GM12878 (cell line): ENCODE measurements at regions not wholly inside any gene's neighbourhood (a gene's known extent, or its start where the extent isn't known, plus 50 kb on each side); places are given as distances from the start of the nearest gene placed in this dataset.

ENCODE experiments used
- ATAC-seq: fragments of 200-7000 bp; cut with Tn5 transposase; 3 replicates; pipeline ENCODE4 v1.9.1; 2020; ENCODE audit warnings: mild to moderate bottlenecking, moderate library complexity
- BruUV-seq: library from RNA; stranded (reverse); fragments of 400-500 nt; replicated peaks from 2 replicates; lab custom pipeline; 2021; lab: Mats Ljungman, UMichigan
- CTCF ChIA-PET: fragments of 300-600 bp; sonication (Branson Sonifier 250); formaldehyde crosslinking; extraction: SDS; loops from one replicate; lab custom pipeline; 2021; ENCODE audit warnings: inconsistent platforms; lab: Yijun Ruan, JAX
- POLR2A ChIA-PET: fragments of 350-600 bp; formaldehyde crosslinking; extraction: SDS; loops from one replicate; lab custom pipeline; 2021; ENCODE audit warnings: inconsistent platforms; lab: Charles Lee
- RAD21 ChIA-PET: fragments of 300-600 bp; sonication (Branson Sonifier 250); formaldehyde crosslinking; loops from one replicate; lab custom pipeline; 2023; ENCODE audit warnings: antibody characterized with exemption; ENCODE audit not compliant: unreplicated experiment; lab: Charles Lee
- SMC1A ChIA-PET: fragments of 300-600 bp; sonication (Branson Sonifier 250); formaldehyde crosslinking; loops from one replicate; lab custom pipeline; 2023; ENCODE audit not compliant: unreplicated experiment, uncharacterized antibody; lab: Charles Lee
- DNase-seq: peaks from one replicate; pipeline ENCODE4 v3.0.0-alpha.2; 2011; ENCODE audit warnings: low read depth, low spot score
- FAIRE-seq: peaks from 3 replicates; lab custom pipeline; 2011; peaks lifted over from hg19 to GRCh38; lab: Jason Lieb, UNC
- H2AFZ ChIP-seq: 2 replicates; pipeline ENCODE4 v1.6.0; 2011; ENCODE audit warnings: low read depth, low read length, control low read depth; ENCODE audit not compliant: control insufficient read depth
- H3K27ac ChIP-seq: 2 replicates; pipeline ENCODE4 v1.5.1; 2011; ENCODE audit warnings: control low read depth; ENCODE audit not compliant: control insufficient read depth, insufficient read depth
- H3K27me3 ChIP-seq, 2 experiments: replicated peaks in 1 of 2; 2 replicates each; pipeline versions ENCODE4 v1.6.0 to v1.6.1; 2011; ENCODE audit warnings: low read length in 1 of 2; ENCODE audit not compliant: control insufficient read depth in 2 of 2, insufficient read depth in 2 of 2
- H3K36me3 ChIP-seq, 2 experiments: 2 replicates each; pipeline ENCODE4 v1.5.1; 2011; ENCODE audit warnings: low read length in 1 of 2; ENCODE audit not compliant: control insufficient read depth in 2 of 2, insufficient read depth in 2 of 2
- H3K4me1 ChIP-seq: 2 replicates; pipeline ENCODE4 v1.6.1; 2011; ENCODE audit warnings: mild to moderate bottlenecking, low read length, moderate library complexity, mixed read lengths; ENCODE audit not compliant: control insufficient read depth, insufficient read depth
- H3K4me2 ChIP-seq: 2 replicates; pipeline ENCODE4 v1.6.0; 2011; ENCODE audit warnings: control low read depth; ENCODE audit not compliant: control insufficient read depth, insufficient read depth
- H3K4me3 ChIP-seq: fragments of 200-600 bp; sonication (generic); 2 replicates; pipeline ENCODE4 v1.5.1; 2016
- H3K79me2 ChIP-seq: 2 replicates; pipeline ENCODE4 v1.6.0; 2011; ENCODE audit warnings: low read length; ENCODE audit not compliant: control insufficient read depth, insufficient read depth
- H3K9ac ChIP-seq: 2 replicates; pipeline ENCODE4 v1.8.0; 2011; ENCODE audit warnings: low read length, control low read depth, mixed read lengths; ENCODE audit not compliant: control insufficient read depth, insufficient read depth
- H3K9me3 ChIP-seq: replicated peaks from 3 replicates; pipeline ENCODE4 v1.5.1; 2011; ENCODE audit warnings: mild to moderate bottlenecking, low read length; ENCODE audit not compliant: control insufficient read depth, insufficient read depth
- H4K20me1 ChIP-seq: 2 replicates; pipeline ENCODE4 v1.6.0; 2011; ENCODE audit not compliant: control insufficient read depth, insufficient read depth
- CEBPB ChIP-seq, 2 experiments: fragments of 150-350 bp in 1 of 2; IDR thresholded peaks; 2 replicates each; pipeline ENCODE4 v1.6.1; 2012 to 2014; ENCODE audit warnings: low read depth in 2 of 2, low read length in 2 of 2, borderline replicate concordance in 1 of 2, inconsistent platforms in 1 of 2
- NBN ChIP-seq: fragments of 450-650 bp; IDR thresholded peaks from 2 replicates; pipeline ENCODE4 v1.6.1; 2016
- NFYB ChIP-seq: IDR thresholded peaks from 2 replicates; pipeline ENCODE4 v1.6.1; 2011; ENCODE audit warnings: low read depth, mild to moderate bottlenecking, low read length, improper control_type of control experiment, moderate library complexity; ENCODE audit not compliant: insufficient read depth
- SREBF2 ChIP-seq: IDR thresholded peaks from 2 replicates; pipeline ENCODE4 v1.6.1; 2012; ENCODE audit warnings: mild to moderate bottlenecking, low read length
- STAT1 ChIP-seq: fragments of 450-650 bp; conservative IDR thresholded peaks from 2 replicates; pipeline ENCODE4 v1.6.1; 2014; ENCODE audit warnings: antibody characterized with exemption, mild to moderate bottlenecking
- TARDBP ChIP-seq: IDR thresholded peaks from 2 replicates; pipeline ENCODE4 v1.6.1; 2016; ENCODE audit warnings: borderline replicate concordance
- ZNF207 ChIP-seq: fragments of 450-650 bp; IDR thresholded peaks from 2 replicates; pipeline ENCODE4 v1.6.1; 2014; ENCODE audit warnings: antibody characterized with exemption, mild to moderate bottlenecking, borderline replicate concordance
- WGBS: methylation state at CpG from one replicate; pipeline ENCODE4 v1.1.6; 2016; ENCODE audit warnings: low lambda C conversion rate; ENCODE audit not compliant: insufficient replicate concordance, insufficient coverage; ENCODE audit errors: missing lambda C conversion rate; 5-methylcytosine and 5-hydroxymethylcytosine counted together
- in situ Hi-C: fragments of 300-500 bp; cut with MboI; formaldehyde crosslinking; loops from 9 replicates; pipeline ENCODE4 v1.14.3; 2018; ENCODE audit warnings: mixed read lengths
- intact Hi-C: fragments of 100-400 bp; cut with micrococcal nuclease; formaldehyde crosslinking; loops from one replicate; pipeline ENCODE4 v1.14.2; 2022; ENCODE audit not compliant: unreplicated experiment

DNA sequence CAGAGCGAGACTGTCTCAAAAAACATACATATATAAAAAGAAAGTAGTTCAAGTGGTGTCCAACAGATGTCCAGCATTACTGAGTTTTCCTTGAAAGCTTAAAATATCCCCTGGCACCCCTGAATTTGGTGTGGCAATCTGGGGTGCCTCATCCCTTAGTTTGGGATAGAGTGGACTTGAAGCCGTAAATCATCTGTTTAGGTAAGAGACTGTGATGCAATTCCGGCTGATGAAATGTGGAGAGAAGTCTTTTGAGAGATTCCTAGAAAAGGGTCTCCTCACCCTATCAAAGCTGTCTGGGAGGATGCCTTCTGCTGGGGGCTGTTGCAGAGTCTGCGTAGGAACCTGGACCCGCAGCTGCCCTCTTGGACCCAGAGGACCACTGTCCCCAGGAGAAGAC lies 408.0 kb downstream of the RPS24 start:
- Histone ChIP-seq H3K79me2 (no peaks in the 10 kb centered on the region), H3K27me3 (0 out of 4 replicates have a peak, but pooled peaks cover 0 to 2% of the 10 kb centered on the region in 2 experiments), H3K27ac (no peak overlapping the region), H3K4me2 (no peak overlapping the region), H2AFZ (no peak overlapping the region), H3K4me3 (no peak overlapping the region), H3K9me3 (no peaks in the 10 kb centered on the region), H3K4me1 (no peaks in the 10 kb centered on the region), H3K9ac (no peak overlapping the region), H3K36me3 (no peaks in the 10 kb centered on the region), H4K20me1 (no peaks in the 10 kb centered on the region)
- ChIA-PET RAD21 (no interaction called here), SMC1A (no interaction called here), CTCF (no interaction called here), POLR2A (no interaction called here)
- no TSS peak for BruUV-seq
- intact Hi-C loops (no loop called here), in situ Hi-C loops (no loop called here)
- whole genome bisulfite sequencing = 78% methylated on average over 5 of the region's 5 CpGs
- no peak for TF ChIP-seq NFYB
- no peak for TF ChIP-seq NBN
- FAIRE-seq = no peak
- ATAC-seq = no peak
- no peak for DNase-seq

DNA sequence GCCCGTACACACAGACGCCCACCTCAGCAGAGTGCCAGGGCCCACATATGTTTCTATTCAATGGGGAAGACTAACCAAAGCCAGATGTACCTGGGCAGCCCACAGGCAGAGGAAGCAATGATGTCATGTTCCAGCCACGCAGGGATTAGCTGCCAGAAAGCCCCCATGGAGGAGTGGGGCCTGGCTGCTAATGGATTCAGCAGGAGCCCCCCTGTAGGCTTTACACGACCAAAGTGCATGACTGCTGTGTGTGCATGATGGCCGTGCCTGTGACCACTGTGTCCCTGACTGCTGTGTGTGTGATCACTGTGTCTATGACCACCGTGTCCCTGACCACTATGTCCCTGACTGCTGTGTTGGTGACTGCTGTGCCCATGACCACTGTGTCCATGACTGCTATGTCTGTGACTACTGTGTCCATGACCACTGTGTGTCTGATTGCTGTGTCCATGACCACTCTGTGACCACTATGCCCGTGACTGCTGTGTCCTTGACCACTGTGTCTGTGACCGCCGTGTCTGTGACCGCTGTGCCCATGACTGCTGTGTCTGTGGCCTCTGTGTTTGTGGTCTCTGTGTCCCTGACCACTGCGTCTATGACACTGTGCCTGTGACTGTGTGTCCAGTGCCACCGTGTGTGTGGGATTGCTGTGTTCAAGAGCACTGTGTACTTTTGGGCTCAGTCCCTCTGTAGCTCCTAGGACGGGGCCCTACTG lies 409.3 kb downstream of the RPS24 start:
- no peak overlapping the region for H3K4me3 ChIP-seq
- H3K4me1 ChIP-seq = no peaks in the 10 kb centered on the region
- BruUV-seq = no TSS peak
- CTCF ChIA-PET = no interaction called here
- FAIRE-seq = no peak
- no peak overlapping the region for H3K9ac ChIP-seq
- RAD21 ChIA-PET = no interaction called here
- no peak overlapping the region for H3K27ac ChIP-seq
- no peak overlapping the region for H3K4me2 ChIP-seq
- no peak for TF ChIP-seq CEBPB (IDR thresholded peaks at IDR 0.05; ENCODE audit: borderline replicate concordance in 1 of 2, low read depth in 2 of 2, low read length in 2 of 2)
- TF ChIP-seq SREBF2 = no peak
- TF ChIP-seq ZNF207 = no peak
- no peak for TF ChIP-seq STAT1
- TF ChIP-seq TARDBP = no peak
- H4K20me1 ChIP-seq = no peaks in the 10 kb centered on the region
- peaks cover 0 to 2% of the 10 kb centered on the region in 2 experiments; a peak in 1 of 4 replicates for H3K27me3 ChIP-seq
- H2AFZ ChIP-seq = no peak overlapping the region
- H3K36me3 ChIP-seq = no peaks in the 10 kb centered on the region
- no peak for DNase-seq
- in situ Hi-C loops (no loop called here), intact Hi-C loops (no loop called here)
- H3K9me3 ChIP-seq = no peaks in the 10 kb centered on the region
- SMC1A ChIA-PET = interaction anchor here (1.0 kb wide), 1 partner anchor 8 kb away, joined by 4 read pairs; no protein-coding TSS in a partner anchor
- POLR2A ChIA-PET = interaction anchor here (0.6 to 0.7 kb wide), 2 partner anchors 16 to 492 kb away, joined by 3 to 5 read pairs; no protein-coding TSS in a partner anchor
- no peaks in the 10 kb centered on the region for H3K79me2 ChIP-seq
- WGBS = 22% methylated on average over 13 of the region's 13 CpGs
- no peak for ATAC-seq
